ENCODE measurements at regions not wholly inside any gene's neighbourhood (a gene's known extent, or its start where the extent isn't known, plus 50 kb on each side); places are given as distances from the start of the nearest gene placed in this dataset.

DNA sequence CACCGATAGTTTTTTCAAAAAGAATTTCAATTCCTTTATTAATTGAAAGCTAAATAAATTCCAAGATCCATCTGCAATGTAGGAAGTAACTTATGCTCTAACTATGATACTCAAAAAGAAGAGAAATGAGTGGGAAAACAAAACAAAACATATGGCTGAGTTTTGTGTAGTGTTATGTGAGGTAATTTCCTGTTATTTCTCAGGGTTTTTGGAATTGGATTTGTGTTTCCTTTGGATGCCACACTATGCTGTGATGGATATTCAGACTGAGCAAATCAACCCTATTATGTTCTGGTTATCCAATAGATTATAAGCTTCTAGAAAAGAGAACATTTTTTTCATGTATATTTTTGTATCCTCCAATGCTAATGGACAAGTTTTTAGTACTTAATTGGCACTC is 73.4 kb upstream of the RAPGEF2 start:
- TF ChIP-seq, protein P1, sequence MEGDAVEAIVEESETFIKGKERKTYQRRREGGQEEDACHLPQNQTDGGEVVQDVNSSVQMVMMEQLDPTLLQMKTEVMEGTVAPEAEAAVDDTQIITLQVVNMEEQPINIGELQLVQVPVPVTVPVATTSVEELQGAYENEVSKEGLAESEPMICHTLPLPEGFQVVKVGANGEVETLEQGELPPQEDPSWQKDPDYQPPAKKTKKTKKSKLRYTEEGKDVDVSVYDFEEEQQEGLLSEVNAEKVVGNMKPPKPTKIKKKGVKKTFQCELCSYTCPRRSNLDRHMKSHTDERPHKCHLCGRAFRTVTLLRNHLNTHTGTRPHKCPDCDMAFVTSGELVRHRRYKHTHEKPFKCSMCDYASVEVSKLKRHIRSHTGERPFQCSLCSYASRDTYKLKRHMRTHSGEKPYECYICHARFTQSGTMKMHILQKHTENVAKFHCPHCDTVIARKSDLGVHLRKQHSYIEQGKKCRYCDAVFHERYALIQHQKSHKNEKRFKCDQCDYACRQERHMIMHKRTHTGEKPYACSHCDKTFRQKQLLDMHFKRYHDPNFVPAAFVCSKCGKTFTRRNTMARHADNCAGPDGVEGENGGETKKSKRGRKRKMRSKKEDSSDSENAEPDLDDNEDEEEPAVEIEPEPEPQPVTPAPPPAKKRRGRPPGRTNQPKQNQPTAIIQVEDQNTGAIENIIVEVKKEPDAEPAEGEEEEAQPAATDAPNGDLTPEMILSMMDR (IDR thresholded peaks at IDR 0.05; ENCODE audit: low read depth, low read length, poor library complexity, severe bottlenecking): no peak
- TF ChIP-seq EZH2phosphoT487 (IDR thresholded peaks at IDR 0.05; ENCODE audit: borderline replicate concordance, low read length): no peak

Measured in DOHH2 (cell line).